GM20000 (cell line): ENCODE measurements at regions not wholly inside any gene's neighbourhood (a gene's known extent, or its start where the extent isn't known, plus 50 kb on each side); places are given as distances from the start of the nearest gene placed in this dataset.
"Not testable (repeated sequence)": the region's sequence is repeated elsewhere in the genome, so short reads cannot be mapped to it uniquely, and the experiment has no call there.

Source experiments
- DNase-seq: peaks from one replicate; pipeline ENCODE4 v3.0.0; 2012; ENCODE audit warnings: low spot score
- TF ChIP-seq, protein P1 (sequence below): IDR thresholded peaks from 2 replicates; pipeline ENCODE4 v1.5.1; 2012; ENCODE audit warnings: mild to moderate bottlenecking, control low read depth; ENCODE audit errors: extremely low read depth, missing control alignments

- no peak for DNase-seq
- TF ChIP-seq, protein P1, sequence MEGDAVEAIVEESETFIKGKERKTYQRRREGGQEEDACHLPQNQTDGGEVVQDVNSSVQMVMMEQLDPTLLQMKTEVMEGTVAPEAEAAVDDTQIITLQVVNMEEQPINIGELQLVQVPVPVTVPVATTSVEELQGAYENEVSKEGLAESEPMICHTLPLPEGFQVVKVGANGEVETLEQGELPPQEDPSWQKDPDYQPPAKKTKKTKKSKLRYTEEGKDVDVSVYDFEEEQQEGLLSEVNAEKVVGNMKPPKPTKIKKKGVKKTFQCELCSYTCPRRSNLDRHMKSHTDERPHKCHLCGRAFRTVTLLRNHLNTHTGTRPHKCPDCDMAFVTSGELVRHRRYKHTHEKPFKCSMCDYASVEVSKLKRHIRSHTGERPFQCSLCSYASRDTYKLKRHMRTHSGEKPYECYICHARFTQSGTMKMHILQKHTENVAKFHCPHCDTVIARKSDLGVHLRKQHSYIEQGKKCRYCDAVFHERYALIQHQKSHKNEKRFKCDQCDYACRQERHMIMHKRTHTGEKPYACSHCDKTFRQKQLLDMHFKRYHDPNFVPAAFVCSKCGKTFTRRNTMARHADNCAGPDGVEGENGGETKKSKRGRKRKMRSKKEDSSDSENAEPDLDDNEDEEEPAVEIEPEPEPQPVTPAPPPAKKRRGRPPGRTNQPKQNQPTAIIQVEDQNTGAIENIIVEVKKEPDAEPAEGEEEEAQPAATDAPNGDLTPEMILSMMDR: no peak
Measured at GRCh38 chr6:76942203-76942966, 520.9 kb downstream of the HTR1B start.

DNA sequence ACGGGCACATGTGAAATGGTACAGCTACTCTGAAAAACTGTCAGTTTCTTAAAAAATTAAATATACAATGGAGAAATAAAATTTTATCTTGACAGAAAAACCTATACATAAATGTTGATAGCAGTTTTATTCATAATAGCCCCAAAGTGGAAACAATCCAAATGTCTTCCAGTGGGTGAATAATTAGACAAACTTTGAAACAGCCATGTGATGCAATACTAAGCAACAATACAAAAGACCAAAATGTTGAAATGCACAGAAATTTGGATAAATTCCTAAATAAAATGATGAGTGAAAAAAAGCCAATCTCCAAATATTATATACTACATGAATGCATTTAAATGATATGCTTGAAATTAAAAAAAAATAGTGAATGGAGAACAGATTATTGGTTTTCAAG, 523.1 kb downstream of the HTR1B start:
- TF ChIP-seq, protein P1: no peak
- no peak for DNase-seq

GRCh38 chr6:76914737-76915136, 548.6 kb downstream of the HTR1B start:
- TF ChIP-seq, protein P1: no peak
- DNase-seq: no peak

DNA sequence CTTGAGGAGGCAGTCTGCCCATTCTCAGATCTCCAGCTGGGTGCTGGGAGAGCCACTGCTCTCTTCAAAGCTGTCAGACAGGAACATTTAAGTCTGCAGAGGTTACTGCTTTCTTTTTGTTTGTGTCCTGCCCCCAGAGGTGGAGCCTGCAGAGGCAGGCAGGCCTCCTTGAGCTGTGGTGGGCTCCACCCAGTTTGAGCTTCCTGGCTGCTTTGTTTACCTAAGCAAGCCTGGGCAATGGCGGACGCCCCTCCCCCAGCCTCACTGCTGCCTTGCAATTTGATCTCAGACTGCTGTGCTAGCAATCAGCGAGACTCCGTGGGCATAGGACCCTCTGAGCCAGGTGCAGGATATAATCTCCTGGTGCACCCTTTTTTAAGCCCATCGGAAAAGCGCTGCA, 557.8 kb downstream of the HTR1B start:
- DNase-seq: not testable (repeated sequence)

DNA sequence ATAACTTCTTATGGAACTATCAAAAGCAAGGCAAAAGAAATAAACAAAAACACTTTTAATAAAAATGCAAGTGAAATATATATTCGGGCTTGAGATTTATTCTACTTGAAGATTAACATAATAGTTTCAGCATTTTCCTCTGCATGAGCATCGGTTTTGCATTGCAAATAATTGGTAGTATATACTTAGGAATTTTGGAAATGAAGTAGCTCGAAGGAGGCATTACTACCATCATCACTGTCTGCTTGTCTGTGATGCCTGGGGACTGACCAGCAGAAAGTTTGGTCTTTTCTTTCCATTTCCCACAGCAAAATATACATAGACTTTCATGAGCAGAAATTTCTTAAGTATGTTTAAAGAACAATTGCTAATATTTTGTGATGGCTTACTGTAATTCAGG, 570.7 kb downstream of the HTR1B start:
- TF ChIP-seq, protein P1: no peak
- no peak for DNase-seq

GRCh38 chr6:76888351-76888750, 574.9 kb downstream of the HTR1B start:
- no peak for DNase-seq
- TF ChIP-seq, protein P1: no peak

GRCh38 chr6:76886900-76887299, 576.4 kb downstream of the HTR1B start:
- TF ChIP-seq, protein P1: no peak
- no peak for DNase-seq

- no peak for DNase-seq
- TF ChIP-seq, protein P1: no peak
Measured at GRCh38 chr6:76885861-76886301, 577.4 kb downstream of the HTR1B start.
